H9 (cell line): ENCODE measurements at regions not wholly inside any gene's neighbourhood (a gene's known extent, or its start where the extent isn't known, plus 50 kb on each side); places are given as distances from the start of the nearest gene placed in this dataset.

ENCODE experiments used
- DNase-seq: peaks from one replicate; pipeline ENCODE4 v3.0.0-alpha.2; 2017
- H2AFZ ChIP-seq: one replicate; pipeline ENCODE4 v1.6.1; 2013; ENCODE audit warnings: mild to moderate bottlenecking, low read length, control low read depth, moderate library complexity
- H2AK5ac ChIP-seq: 2 replicates; pipeline ENCODE4 v1.6.1; 2013; ENCODE audit warnings: low read length, control low read depth, mixed read lengths; ENCODE audit not compliant: insufficient read length
- H2BK120ac ChIP-seq: one replicate; pipeline ENCODE4 v1.6.1; 2013; ENCODE audit warnings: low read depth, mild to moderate bottlenecking, low read length, control low read depth, inconsistent platforms; ENCODE audit not compliant: poor library complexity, severe bottlenecking
- H2BK12ac ChIP-seq: 2 replicates; pipeline ENCODE4 v1.6.1; 2013; ENCODE audit warnings: low read length, control low read depth, mixed read lengths, low read depth; ENCODE audit not compliant: insufficient read length
- H2BK15ac ChIP-seq: 2 replicates; pipeline ENCODE4 v1.6.1; 2013; ENCODE audit warnings: low read depth, low read length, control low read depth
- H2BK20ac ChIP-seq: one replicate; pipeline ENCODE4 v1.6.1; 2013; ENCODE audit warnings: low read depth, mild to moderate bottlenecking, low read length, control low read depth, inconsistent platforms; ENCODE audit not compliant: poor library complexity, severe bottlenecking
- H2BK5ac ChIP-seq: 2 replicates; pipeline ENCODE4 v1.6.1; 2013; ENCODE audit warnings: low read length, control low read depth, mixed read lengths; ENCODE audit not compliant: insufficient read length
- H3K14ac ChIP-seq: 2 replicates; pipeline ENCODE4 v1.6.1; 2013; ENCODE audit warnings: low read length, control low read depth; ENCODE audit not compliant: insufficient read depth
- H3K18ac ChIP-seq: 2 replicates; pipeline ENCODE4 v1.6.1; 2013; ENCODE audit warnings: low read depth, mild to moderate bottlenecking, mixed read lengths, low read length, control low read depth; ENCODE audit not compliant: insufficient read length
- H3K23ac ChIP-seq: 2 replicates; pipeline ENCODE4 v1.6.1; 2013; ENCODE audit warnings: low read length, control low read depth, mixed read lengths, low read depth; ENCODE audit not compliant: insufficient read length
- H3K23me2 ChIP-seq: 2 replicates; pipeline ENCODE4 v1.6.1; 2013; ENCODE audit warnings: low read depth, mild to moderate bottlenecking, mixed read lengths, low read length, control low read depth; ENCODE audit not compliant: insufficient read length, poor library complexity, severe bottlenecking
- H3K27ac ChIP-seq: 2 replicates; pipeline ENCODE4 v1.5.1; 2013; ENCODE audit warnings: low read length, control low read depth, mixed read lengths, low read depth; ENCODE audit not compliant: insufficient read length
- H3K27me3 ChIP-seq: 2 replicates; pipeline ENCODE4 v1.6.1; 2013; ENCODE audit warnings: low read length, control low read depth, inconsistent platforms; ENCODE audit not compliant: insufficient read depth
- H3K4ac ChIP-seq: 2 replicates; pipeline ENCODE4 v1.6.1; 2013; ENCODE audit warnings: low read depth, mild to moderate bottlenecking, control low read depth, inconsistent platforms, low read length, moderate library complexity
- H3K4me1 ChIP-seq: 2 replicates; pipeline ENCODE4 v1.6.1; 2013; ENCODE audit warnings: low read length, control low read depth, inconsistent platforms; ENCODE audit not compliant: insufficient read depth
- H3K4me2 ChIP-seq: 2 replicates; pipeline ENCODE4 v1.6.1; 2013; ENCODE audit warnings: low read length, control low read depth, mixed read lengths; ENCODE audit not compliant: insufficient read length, insufficient read depth
- H3K56ac ChIP-seq: 2 replicates; pipeline ENCODE4 v1.6.1; 2013; ENCODE audit warnings: low read depth, mild to moderate bottlenecking, mixed read lengths, low read length, control low read depth; ENCODE audit not compliant: insufficient read length
- H3K79me1 ChIP-seq: 2 replicates; pipeline ENCODE4 v1.6.1; 2013; ENCODE audit warnings: low read depth, mild to moderate bottlenecking, moderate library complexity, low read length, control low read depth, inconsistent platforms; ENCODE audit not compliant: insufficient read depth, poor library complexity, severe bottlenecking
- H3K79me2 ChIP-seq: 2 replicates; pipeline ENCODE4 v1.6.1; 2013; ENCODE audit warnings: low read length, control low read depth, inconsistent platforms; ENCODE audit not compliant: insufficient read depth
- H3K9ac ChIP-seq: 2 replicates; pipeline ENCODE4 v1.6.1; 2013; ENCODE audit warnings: low read length, control low read depth, mixed read lengths; ENCODE audit not compliant: insufficient read length; ENCODE audit errors: extremely low read depth
- H3K9me3 ChIP-seq: one replicate; pipeline ENCODE4 v1.6.1; 2013; ENCODE audit warnings: low read depth, low read length, inconsistent platforms; ENCODE audit not compliant: control insufficient read depth
- H3T11ph ChIP-seq: one replicate; pipeline ENCODE4 v1.6.1; 2013; ENCODE audit warnings: mild to moderate bottlenecking, low read length, control low read depth, inconsistent platforms
- H4K20me1 ChIP-seq: one replicate; pipeline ENCODE4 v1.6.1; 2013; ENCODE audit not compliant: control insufficient read depth, insufficient read length, insufficient read depth
- H4K5ac ChIP-seq: 2 replicates; pipeline ENCODE4 v1.6.1; 2013; ENCODE audit warnings: low read depth, mild to moderate bottlenecking, mixed read lengths, low read length, control low read depth; ENCODE audit not compliant: insufficient read length
- H4K8ac ChIP-seq: replicated peaks from 2 replicates; pipeline ENCODE4 v1.6.1; 2013; ENCODE audit warnings: low read length, control low read depth, mixed read lengths, low read depth; ENCODE audit not compliant: insufficient read length
- H4K91ac ChIP-seq: 2 replicates; pipeline ENCODE4 v1.6.1; 2013; ENCODE audit warnings: low read depth, mild to moderate bottlenecking, moderate library complexity, mixed read lengths, low read length, control low read depth; ENCODE audit not compliant: insufficient read length
- H3K27ac Mint-ChIP-seq, 3 experiments: 2 replicates in 2 of 3; 3 replicates in 1 of 3; pipeline ENCODE4 v1.8.0; 2020 to 2021; ENCODE audit warnings: mixed read lengths in 3 of 3, mild to moderate bottlenecking in 1 of 3, moderate library complexity in 1 of 3
- H3K27me3 Mint-ChIP-seq: 2 replicates; pipeline ENCODE4 v1.8.0; 2021; ENCODE audit warnings: low read depth, mild to moderate bottlenecking, moderate library complexity, mixed read lengths
- H3K36me3 Mint-ChIP-seq, 3 experiments: 2 replicates in 2 of 3; 3 replicates in 1 of 3; pipeline ENCODE4 v1.8.0; 2020 to 2021; ENCODE audit warnings: low read depth in 3 of 3, mixed read lengths in 3 of 3; ENCODE audit not compliant: insufficient read depth in 1 of 3
- H3K4me1 Mint-ChIP-seq, 2 experiments: 2 replicates each; pipeline ENCODE4 v1.8.0; 2020; ENCODE audit warnings: mixed read lengths in 2 of 2
- H3K4me3 Mint-ChIP-seq, 2 experiments: 2 replicates in 1 of 2; 3 replicates in 1 of 2; pipeline ENCODE4 v1.8.0; 2020 to 2021; ENCODE audit warnings: mild to moderate bottlenecking in 2 of 2, mixed read lengths in 2 of 2, moderate library complexity in 1 of 2
- H3K9me3 Mint-ChIP-seq, 2 experiments: 2 replicates in 1 of 2; 3 replicates in 1 of 2; pipeline ENCODE4 v1.8.0; 2020; ENCODE audit warnings: mild to moderate bottlenecking in 2 of 2, mixed read lengths in 2 of 2, moderate library complexity in 1 of 2
- WGBS: extraction: QIAGEN DNeasy Blood & Tissue Kit; methylation state at CpG from one replicate; pipeline ENCODE4 v1.1.7; 2013; ENCODE audit warnings: missing lambda C conversion rate, low lambda C conversion rate, mixed read lengths; ENCODE audit not compliant: insufficient read length; ENCODE audit errors: extremely low coverage; 5-methylcytosine and 5-hydroxymethylcytosine counted together
- TF ChIP-seq, protein P1 (sequence below): fragments of 200-600 bp; sonication (generic); conservative IDR thresholded peaks from 3 replicates; pipeline ENCODE4 v1.8.0; 2021; ENCODE audit warnings: antibody characterized with exemption, mild to moderate bottlenecking

DNA sequence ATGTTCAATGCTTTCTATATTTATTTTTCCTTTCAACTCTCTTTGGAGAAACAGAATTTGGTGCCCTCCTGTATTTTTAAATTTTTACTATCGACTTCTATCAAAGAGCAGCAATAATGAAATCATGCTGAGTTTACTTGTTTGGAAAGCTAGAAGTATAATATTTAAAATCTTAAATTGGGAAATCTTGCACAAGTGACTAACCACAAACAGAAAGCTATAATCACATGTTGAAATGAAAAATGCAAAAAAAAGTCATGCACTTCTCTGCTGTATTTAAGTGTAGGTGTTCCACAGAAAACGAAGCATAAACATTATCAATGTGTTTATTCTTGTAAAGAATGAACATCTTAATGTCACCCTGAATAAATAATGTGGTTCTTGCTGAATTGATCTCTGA lies 306.1 kb downstream of the PCDH18 start:
- Mint-ChIP-seq H3K27ac (no peak overlapping the region), H3K4me1 (no peaks in the 10 kb centered on the region), H3K9me3 (peaks cover 6 to 7% of the 10 kb centered on the region in 2 experiments; a peak in 4 of 5 replicates), H3K36me3 (peaks cover 7 to 10% (median 9%) of the 10 kb centered on the region in 3 experiments; a peak in 6 of 7 replicates), H3K4me3 (no peak overlapping the region), H3K27me3 (no peaks in the 10 kb centered on the region; the same call in 1 of the 2 replicates)
- no CpG with 5 or more reads among the region's 2 CpGs for WGBS
- Histone ChIP-seq H2BK15ac (no peak overlapping the region), H2AFZ (no peak overlapping the region), H3K27ac (no peak overlapping the region), H4K91ac (no peak overlapping the region), H2BK120ac (no peak overlapping the region), H3K56ac (no peak overlapping the region), H2AK5ac (no peak overlapping the region), H3K9ac (no peak overlapping the region), H3K79me2 (no peaks in the 10 kb centered on the region), H3K4ac (no peak overlapping the region), H3K23me2 (no peaks in the 10 kb centered on the region), H3K9me3 (no peaks in the 10 kb centered on the region), H3K14ac (no peak overlapping the region), H4K5ac (no peak overlapping the region), H3K27me3 (no peaks in the 10 kb centered on the region), H2BK12ac (no peak overlapping the region), H3K4me2 (no peak overlapping the region), H3K18ac (no peak overlapping the region), H3K79me1 (no peaks in the 10 kb centered on the region), H2BK20ac (no peak overlapping the region), H4K20me1 (no peaks in the 10 kb centered on the region), H2BK5ac (no peak overlapping the region), H3T11ph (no peak overlapping the region), H4K8ac (no peak overlapping the region), H3K23ac (no peak overlapping the region), H3K4me1 (no peaks in the 10 kb centered on the region)
- TF ChIP-seq, protein P1, sequence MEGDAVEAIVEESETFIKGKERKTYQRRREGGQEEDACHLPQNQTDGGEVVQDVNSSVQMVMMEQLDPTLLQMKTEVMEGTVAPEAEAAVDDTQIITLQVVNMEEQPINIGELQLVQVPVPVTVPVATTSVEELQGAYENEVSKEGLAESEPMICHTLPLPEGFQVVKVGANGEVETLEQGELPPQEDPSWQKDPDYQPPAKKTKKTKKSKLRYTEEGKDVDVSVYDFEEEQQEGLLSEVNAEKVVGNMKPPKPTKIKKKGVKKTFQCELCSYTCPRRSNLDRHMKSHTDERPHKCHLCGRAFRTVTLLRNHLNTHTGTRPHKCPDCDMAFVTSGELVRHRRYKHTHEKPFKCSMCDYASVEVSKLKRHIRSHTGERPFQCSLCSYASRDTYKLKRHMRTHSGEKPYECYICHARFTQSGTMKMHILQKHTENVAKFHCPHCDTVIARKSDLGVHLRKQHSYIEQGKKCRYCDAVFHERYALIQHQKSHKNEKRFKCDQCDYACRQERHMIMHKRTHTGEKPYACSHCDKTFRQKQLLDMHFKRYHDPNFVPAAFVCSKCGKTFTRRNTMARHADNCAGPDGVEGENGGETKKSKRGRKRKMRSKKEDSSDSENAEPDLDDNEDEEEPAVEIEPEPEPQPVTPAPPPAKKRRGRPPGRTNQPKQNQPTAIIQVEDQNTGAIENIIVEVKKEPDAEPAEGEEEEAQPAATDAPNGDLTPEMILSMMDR, result no peak
- no peak for DNase-seq
